K562 (cell line): ENCODE measurements at regions not wholly inside any gene's neighbourhood (a gene's known extent, or its start where the extent isn't known, plus 50 kb on each side); places are given as distances from the start of the nearest gene placed in this dataset.

ENCODE experiments used
- ATAC-seq: fragments of 200-7000 bp; cut with Tn5 transposase; 3 replicates; pipeline ENCODE4 v1.9.1; 2020; ENCODE audit warnings: moderate library complexity
- BruUV-seq: library from RNA; stranded (reverse); fragments of 400-500 nt; replicated peaks from 2 replicates; lab custom pipeline; 2021; lab: Mats Ljungman, UMichigan
- CTCF ChIA-PET: fragments of 300-600 bp; formaldehyde crosslinking; extraction: SDS; loops from one replicate; lab custom pipeline; 2021; ENCODE audit warnings: low intra/inter-chr PET ratio; lab: Yijun Ruan, JAX
- POLR2A ChIA-PET: fragments of 300-600, 350-650 bp; sonication (Branson Sonifier 250); formaldehyde crosslinking; extraction: SDS; loops from one replicate; lab custom pipeline; 2021; ENCODE audit warnings: antibody characterized with exemption, inconsistent platforms; lab: Yijun Ruan, JAX
- DNase-seq, 4 experiments: peaks; one replicate each; pipeline versions ENCODE4 v3.0.0 to v3.0.0-alpha.2; 2011 to 2018; ENCODE audit warnings: low spot score in 3 of 4, mixed read lengths in 3 of 4; ENCODE audit errors: extremely low read depth in 1 of 4
- FAIRE-seq: peaks from 2 replicates; lab custom pipeline; 2011; peaks lifted over from hg19 to GRCh38; lab: Jason Lieb, UNC
- H2AFZ ChIP-seq: 2 replicates; pipeline ENCODE4 v1.6.0; 2011; ENCODE audit warnings: low read depth, low read length, control low read depth, inconsistent platforms
- H3K27ac ChIP-seq: fragments of 200-600 bp; 3 replicates; pipeline ENCODE4 v1.8.0; 2011; ENCODE audit warnings: low read depth, mild to moderate bottlenecking, control low read depth, inconsistent platforms, low read length, moderate library complexity, mixed read lengths; ENCODE audit errors: extremely low read depth
- H3K27me3 ChIP-seq, 2 experiments: fragments of 300-600 bp in 1 of 2; 2 replicates in 1 of 2; 3 replicates in 1 of 2; pipeline versions ENCODE4 v1.6.0 to v1.8.0; 2011; ENCODE audit warnings: inconsistent platforms in 2 of 2, low read length in 2 of 2, mild to moderate bottlenecking in 1 of 2, mixed read lengths in 1 of 2, moderate library complexity in 1 of 2; ENCODE audit not compliant: control insufficient read depth in 2 of 2, insufficient read depth in 2 of 2
- H3K36me3 ChIP-seq: fragments of 300-600 bp; 3 replicates; pipeline ENCODE4 v1.8.0; 2011; ENCODE audit warnings: mild to moderate bottlenecking, low read length, inconsistent platforms; ENCODE audit not compliant: control insufficient read depth, insufficient read depth
- H3K4me1 ChIP-seq, 2 experiments: fragments of 200-600 bp in 1 of 2; replicated peaks in 1 of 2; 2 replicates in 1 of 2; 3 replicates in 1 of 2; pipeline versions ENCODE4 v1.5.1 to v1.8.0; 2011; ENCODE audit warnings: inconsistent platforms in 2 of 2, low read length in 2 of 2, mild to moderate bottlenecking in 1 of 2, mixed read lengths in 1 of 2, moderate library complexity in 1 of 2; ENCODE audit not compliant: control insufficient read depth in 2 of 2, insufficient read depth in 2 of 2
- H3K4me2 ChIP-seq: 2 replicates; pipeline ENCODE4 v1.6.1; 2011; ENCODE audit warnings: low read length, control low read depth, inconsistent platforms, mixed read lengths; ENCODE audit not compliant: insufficient read depth
- H3K4me3 ChIP-seq: fragments of 200-600 bp; sonication (generic), shearing (Covaris generic); 2 replicates; pipeline ENCODE4 v1.5.1; 2016; ENCODE audit warnings: control low read depth, inconsistent platforms
- H3K79me2 ChIP-seq: fragments of 200-600 bp; 3 replicates; pipeline ENCODE4 v1.8.0; 2011; ENCODE audit warnings: low read length, inconsistent platforms; ENCODE audit not compliant: control insufficient read depth, insufficient read depth
- H3K9ac ChIP-seq, 2 experiments: 2 replicates each; pipeline versions ENCODE4 v1.6.0 to v1.6.1; 2011; ENCODE audit warnings: low read depth in 2 of 2, low read length in 2 of 2, control low read depth in 1 of 2, inconsistent platforms in 1 of 2, mild to moderate bottlenecking in 1 of 2, mixed read lengths in 1 of 2; ENCODE audit not compliant: insufficient read depth in 1 of 2
- H3K9me1 ChIP-seq: one replicate; pipeline ENCODE4 v1.6.0; 2011; ENCODE audit warnings: inconsistent platforms, mild to moderate bottlenecking, low read length, moderate library complexity; ENCODE audit not compliant: control insufficient read depth, insufficient read depth
- H3K9me3 ChIP-seq: replicated peaks from 2 replicates; pipeline ENCODE4 v1.5.1; 2011; ENCODE audit warnings: low read depth, low read length, inconsistent platforms; ENCODE audit not compliant: control insufficient read depth, insufficient read depth
- H4K20me1 ChIP-seq: replicated peaks from 2 replicates; pipeline ENCODE4 v1.6.1; 2011; ENCODE audit warnings: low read length, inconsistent platforms, mixed read lengths; ENCODE audit not compliant: control insufficient read depth, insufficient read depth
- ATF4 ChIP-seq: fragments of 450-650 bp; formaldehyde crosslinking; IDR thresholded peaks from 2 replicates; pipeline ENCODE4 v1.4.0; 2022; ENCODE audit warnings: mild to moderate bottlenecking, moderate library complexity
- FOS ChIP-seq: IDR thresholded peaks from 3 replicates; pipeline ENCODE4 v1.6.1; 2011; ENCODE audit not compliant: insufficient read length; ENCODE audit errors: extremely low read depth
- HNRNPH1 ChIP-seq: fragments of 200-400 bp; formaldehyde crosslinking; optimal IDR thresholded peaks from 2 replicates; pipeline ENCODE3; 2017; ENCODE audit warnings: low read depth, mild to moderate bottlenecking, low read length, moderate library complexity
- PHF21A ChIP-seq: fragments of 450-650 bp; IDR thresholded peaks from 2 replicates; pipeline ENCODE4 v1.6.1; 2017; ENCODE audit warnings: low read depth, borderline replicate concordance
- ZNF197 ChIP-seq: fragments of 200-800 bp; sonication (Bioruptor generic); IDR thresholded peaks from 2 replicates; pipeline ENCODE4 v1.6.1; 2016; ENCODE audit warnings: low read depth, missing genetic modification characterization, missing compliant biosample characterization
- ZNF586 ChIP-seq: fragments of 450-650 bp; formaldehyde crosslinking; conservative IDR thresholded peaks from 2 replicates; pipeline ENCODE4 v1.4.0; 2020; ENCODE audit warnings: mild to moderate bottlenecking, moderate library complexity
- ZZZ3 ChIP-seq: fragments of 450-650 bp; IDR thresholded peaks from 2 replicates; pipeline ENCODE4 v1.6.1; 2016; ENCODE audit warnings: antibody characterized with exemption, mild to moderate bottlenecking, moderate library complexity
- WGBS: fragments of 100-300 bp; shearing (Covaris generic); methylation state at CpG from one replicate; pipeline ENCODE4 v1.1.6; 2016; ENCODE audit warnings: low coverage, mixed read lengths; ENCODE audit not compliant: insufficient coverage; ENCODE audit errors: missing lambda C conversion rate; 5-methylcytosine and 5-hydroxymethylcytosine counted together
- in situ Hi-C: fragments of 300-500 bp; cut with MboI; formaldehyde crosslinking; loops from 4 replicates; pipeline ENCODE4 v1.15.0; 2018; ENCODE audit warnings: inconsistent platforms, mixed read lengths
- intact Hi-C: fragments of 100-400 bp; cut with micrococcal nuclease; formaldehyde crosslinking; loops from 2 replicates; pipeline ENCODE4 v1.14.2; 2022

DNA sequence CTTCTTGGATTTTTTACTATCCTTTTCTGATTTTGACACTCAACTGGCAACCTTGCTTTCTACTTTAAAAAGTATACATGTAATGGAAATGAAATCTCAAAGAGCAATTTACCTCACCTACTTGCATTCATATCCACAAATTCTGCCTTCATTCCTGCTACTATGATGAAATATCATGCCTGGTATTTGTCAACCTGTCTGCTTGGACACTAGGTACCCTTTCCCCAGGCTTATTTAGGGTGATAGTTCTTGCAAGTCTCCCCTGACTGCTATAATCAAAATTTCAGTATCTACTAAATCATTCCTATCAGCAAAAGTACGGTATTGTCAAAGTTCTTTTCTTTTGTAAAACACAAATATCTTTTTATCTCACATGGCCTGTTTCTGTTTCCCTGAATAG is 503.0 kb downstream of the GABRG1 start:
- FAIRE-seq, result no peak

More for the DNA sequence above, 503.0 kb downstream of the GABRG1 start:
- no peaks in the 10 kb centered on the region for H4K20me1 ChIP-seq
- no peak overlapping the region for H3K4me2 ChIP-seq
- intact Hi-C loops, result no loop called here
- no peak overlapping the region for H3K27ac ChIP-seq
- no peaks in the 10 kb centered on the region for H3K4me1 ChIP-seq
- H3K36me3 ChIP-seq, result no peaks in the 10 kb centered on the region
- DNase-seq (no peak), ATAC-seq (no peak)
- H3K9me3 ChIP-seq, result no peaks in the 10 kb centered on the region
- POLR2A ChIA-PET, result no interaction called here
- no peak overlapping the region for H2AFZ ChIP-seq
- TF ChIP-seq ZNF197, result no peak
- TF ChIP-seq FOS, result no peak
- TF ChIP-seq ATF4 (CRISPR knock-in tag), result no peak
- TF ChIP-seq PHF21A, result no peak
- TF ChIP-seq HNRNPH1, result no peak
- TF ChIP-seq ZZZ3, result no peak
- TF ChIP-seq ZNF586, result no peak
- CTCF ChIA-PET, result no interaction called here
- H3K4me3 ChIP-seq, result no peak overlapping the region
- H3K79me2 ChIP-seq, result no peaks in the 10 kb centered on the region
- WGBS, result 0% methylated on average over 1 of the region's 1 CpG
- no TSS peak for BruUV-seq
- no peaks in the 10 kb centered on the region for H3K27me3 ChIP-seq
- in situ Hi-C loops, result no loop called here
- no peaks in the 10 kb centered on the region for H3K9me1 ChIP-seq
- no peak overlapping the region for H3K9ac ChIP-seq
